GM20000 (cell line): ENCODE measurements at regions not wholly inside any gene's neighbourhood (a gene's known extent, or its start where the extent isn't known, plus 50 kb on each side); places are given as distances from the start of the nearest gene placed in this dataset.

Source experiments
- DNase-seq: peaks from one replicate; pipeline ENCODE4 v3.0.0; 2012; ENCODE audit warnings: low spot score
- CTCF ChIP-seq: IDR thresholded peaks from 2 replicates; pipeline ENCODE4 v1.5.1; 2012; ENCODE audit warnings: mild to moderate bottlenecking, control low read depth; ENCODE audit errors: extremely low read depth, missing control alignments

GRCh38 chr17:51491416-51491815, 231.1 kb downstream of the UTP18 start:
- no peak for DNase-seq
- no peak for TF ChIP-seq CTCF

DNA sequence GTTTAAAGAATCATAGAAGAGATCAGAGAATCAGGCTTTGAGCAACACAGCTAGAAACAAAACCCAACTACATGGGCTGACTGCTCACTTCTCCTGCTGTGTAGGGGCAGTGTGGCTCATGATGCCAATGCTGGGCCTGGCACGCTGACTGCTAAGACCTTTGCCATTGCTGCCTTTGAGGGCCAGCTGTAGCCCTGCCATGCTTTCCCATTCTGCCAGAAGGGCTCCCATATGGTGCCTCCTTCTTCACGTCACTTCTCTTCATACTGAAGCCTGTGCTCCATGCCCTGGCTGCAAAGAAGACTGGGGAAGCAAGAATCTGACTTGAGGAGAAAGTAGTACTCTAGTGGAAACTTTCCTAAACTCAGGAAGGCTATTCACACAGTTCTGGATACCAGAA, 232.9 kb downstream of the UTP18 start:
- DNase-seq: no peak
- no peak for TF ChIP-seq CTCF

DNA sequence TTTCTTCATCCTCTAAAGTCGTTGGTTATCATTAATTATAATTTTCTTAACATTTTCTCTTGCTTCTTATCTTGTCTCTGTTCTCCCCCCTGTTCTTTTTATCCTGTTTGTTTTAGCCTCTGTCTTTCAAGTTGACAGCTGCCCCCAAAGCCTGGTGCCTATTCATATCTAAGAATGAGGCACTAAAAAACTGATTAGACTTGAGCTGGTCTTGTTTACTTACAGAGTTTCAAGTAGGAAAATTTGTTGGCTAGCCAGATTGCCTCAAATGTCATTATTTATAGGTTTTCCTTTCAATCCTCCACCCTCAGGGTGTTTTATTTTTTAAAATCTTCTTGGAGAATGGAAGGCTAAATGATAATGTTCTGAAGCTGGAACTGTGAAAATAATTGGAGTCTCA, 236.0 kb downstream of the UTP18 start:
- no peak for TF ChIP-seq CTCF
- no peak for DNase-seq

- DNase-seq: no peak
- no peak for TF ChIP-seq CTCF
Observed at GRCh38 chr17:51499897-51500296, 239.6 kb downstream of the UTP18 start.

- no peak for TF ChIP-seq CTCF
- no peak for DNase-seq
Observed at GRCh38 chr17:51500454-51500853, 240.1 kb downstream of the UTP18 start.

DNA sequence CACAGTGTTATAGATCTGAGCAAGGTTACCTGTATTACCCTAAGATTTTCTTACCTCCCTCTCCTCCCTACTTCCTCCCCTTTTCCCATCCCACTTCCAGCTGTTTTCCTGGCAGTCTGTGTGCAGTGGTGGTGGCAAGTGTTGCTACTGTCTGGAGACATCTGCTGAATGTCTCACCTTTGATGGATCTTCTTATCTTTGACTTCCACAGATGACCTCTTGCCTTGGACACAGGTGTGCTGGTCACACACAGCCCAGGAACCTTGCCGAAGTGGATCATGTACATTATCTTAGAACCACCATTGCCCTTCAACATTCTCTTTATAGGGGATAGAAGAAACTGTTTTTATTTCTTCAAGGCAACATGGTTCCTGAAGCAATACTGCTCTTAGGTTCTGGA, 245.1 kb downstream of the UTP18 start:
- no peak for TF ChIP-seq CTCF

DNA sequence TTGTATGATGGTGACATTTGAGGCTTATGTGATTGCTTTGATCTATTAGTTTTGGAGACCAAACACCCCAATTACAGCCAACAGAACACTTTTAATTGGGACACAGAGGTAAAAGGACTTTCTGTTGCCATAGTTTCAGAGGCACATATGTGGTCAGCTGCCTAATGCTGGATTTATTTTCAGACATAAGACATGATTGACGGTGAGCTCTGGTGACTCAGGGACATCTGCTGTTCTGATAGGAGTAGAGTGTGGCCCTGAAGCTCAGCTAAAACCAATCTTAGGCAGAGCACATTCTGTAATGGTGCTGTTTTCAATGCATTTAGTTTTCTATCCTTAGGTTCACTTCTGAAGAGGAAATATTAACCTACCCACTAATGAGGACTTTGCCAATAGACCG, 247.1 kb downstream of the UTP18 start:
- DNase-seq: no peak
- TF ChIP-seq CTCF: no peak

More for the DNA sequence above, 245.1 kb downstream of the UTP18 start:
- DNase-seq: no peak
